ENCODE measurements at regions not wholly inside any gene's neighbourhood (a gene's known extent, or its start where the extent isn't known, plus 50 kb on each side); places are given as distances from the start of the nearest gene placed in this dataset.

GRCh38 chr2:67565761-67566160 is 168.6 kb downstream of the ETAA1 start:
- TF ChIP-seq POLR2AphosphoS5 (IDR thresholded peaks at IDR 0.05), result no peak
- no peak for TF ChIP-seq CTCF (IDR thresholded peaks at IDR 0.05)
- TF ChIP-seq POLR2A (IDR thresholded peaks at IDR 0.05), result no peak
- TF ChIP-seq EP300 (IDR thresholded peaks at IDR 0.05; ENCODE audit: low read depth), result no peak

Data from transverse colon (tissue), 4 donors.